ENCODE measurements at regions not wholly inside any gene's neighbourhood (a gene's known extent, or its start where the extent isn't known, plus 50 kb on each side); places are given as distances from the start of the nearest gene placed in this dataset.

DNA sequence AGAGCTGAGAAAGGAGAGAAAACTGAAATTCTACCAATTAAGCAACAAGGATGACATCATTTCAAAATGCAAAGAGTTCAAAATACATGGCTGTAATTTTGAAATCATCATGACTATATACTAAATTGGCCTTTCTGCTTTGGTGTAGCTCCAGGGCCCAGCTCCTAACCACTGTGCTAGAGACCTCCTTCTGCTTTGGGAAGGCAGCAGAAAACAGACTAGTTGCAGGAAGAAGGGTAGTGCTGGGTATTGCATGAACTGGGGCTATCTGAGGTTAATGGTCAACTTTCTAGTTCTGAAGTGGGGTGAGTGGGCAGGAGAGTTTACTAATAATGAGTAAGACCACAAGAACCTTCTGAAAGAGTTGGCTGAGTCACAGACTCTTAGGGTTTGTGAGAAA, 66.2 kb downstream of the PTGER2 start:
- H3K9me3 Mint-ChIP-seq = peaks cover 28% of the 10 kb centered on the region
- intact Hi-C loops (cut with micrococcal nuclease) = no loop called here
- no peak overlapping the region for H3K4me3 Mint-ChIP-seq
- peaks cover 71% of the 10 kb centered on the region for H3K27me3 Mint-ChIP-seq
- no peak overlapping the region for H3K27ac Mint-ChIP-seq
- H3K36me3 Mint-ChIP-seq (ENCODE audit: low read depth) = no peaks in the 10 kb centered on the region
- peaks cover 14% of the 10 kb centered on the region for H3K4me1 Mint-ChIP-seq (ENCODE audit: low read depth)

Measured in dendritic cell treated with granulocyte-macrophage colony-stimulating factor and Interleukin-4, amounts not matched to agents 40 ng/mL and 50 ng/mL, for 4 days (primary cell).